AG10803 (cell line): ENCODE measurements at regions not wholly inside any gene's neighbourhood (a gene's known extent, or its start where the extent isn't known, plus 50 kb on each side); places are given as distances from the start of the nearest gene placed in this dataset.
A peak's percentile ranks its signal among the peaks of the same experiment; 100 is the strongest.

ENCODE experiments used
- DNase-seq: peaks from one replicate; pipeline ENCODE4 v3.0.0; 2010; ENCODE audit warnings: low read depth
- H3K4me3 ChIP-seq: 2 replicates; pipeline ENCODE4 v1.5.1; 2011; ENCODE audit warnings: mild to moderate bottlenecking, low read length, control low read depth
- CTCF ChIP-seq: conservative IDR thresholded peaks from 2 replicates; pipeline ENCODE4 v1.5.1; 2011; ENCODE audit warnings: mild to moderate bottlenecking, low read length, control low read depth, inconsistent platforms

- DNase-seq, result no peak
- no peak for TF ChIP-seq CTCF
- H3K4me3 ChIP-seq, result no peak overlapping the region
These were observed 58.0 kb upstream of the COL24A1 start for GRCh38 chr1:86214605-86215004.

DNA sequence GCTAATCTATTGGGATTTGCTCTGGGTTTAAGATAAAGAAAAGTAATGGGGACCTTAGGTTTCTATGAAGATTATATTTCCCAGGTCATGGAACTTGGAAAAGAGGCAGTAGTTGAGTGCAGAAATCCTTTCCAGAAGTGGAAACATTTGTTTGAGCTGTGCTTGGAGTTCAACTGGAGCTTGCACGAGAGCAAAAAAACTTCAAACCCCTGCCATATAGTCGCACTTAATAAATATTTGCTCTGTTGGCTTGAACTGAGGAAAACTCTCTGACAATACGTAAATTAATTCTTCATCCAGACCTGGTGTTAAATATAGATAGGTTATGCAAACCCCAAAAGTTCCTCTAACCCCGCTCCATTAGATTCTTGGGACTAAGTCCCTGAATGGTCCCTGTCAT is 52.8 kb upstream of the COL24A1 start:
- H3K4me3 ChIP-seq, result no peak overlapping the region
- TF ChIP-seq CTCF, result no peak
- DNase-seq, result no peak

- no peak overlapping the region for H3K4me3 ChIP-seq
- TF ChIP-seq CTCF, result no peak
- DNase-seq, result peak; percentile 84
These were observed 50.8 kb upstream of the COL24A1 start for GRCh38 chr1:86207323-86207722.
